ENCODE measurements at regions not wholly inside any gene's neighbourhood (a gene's known extent, or its start where the extent isn't known, plus 50 kb on each side); places are given as distances from the start of the nearest gene placed in this dataset.

DNA sequence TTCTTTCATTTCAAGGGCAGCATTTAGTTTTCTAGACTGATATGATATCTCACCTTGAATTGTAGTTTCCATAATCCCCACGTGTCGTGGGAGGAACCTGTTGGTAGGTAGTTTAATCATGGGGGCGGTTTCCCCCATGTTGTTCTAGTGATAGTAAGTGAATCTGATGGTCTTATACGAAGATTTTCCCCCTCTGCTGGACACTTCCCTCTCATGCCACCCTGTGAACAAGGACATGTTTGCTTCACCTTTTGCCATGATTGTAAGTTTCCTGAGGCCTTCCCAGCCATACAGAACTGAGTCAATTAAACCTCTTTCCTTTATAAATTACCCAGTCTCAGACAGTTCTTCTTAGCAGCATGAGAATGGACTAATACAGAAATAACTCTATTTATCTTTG, 851.1 kb upstream of the FAT3 start:
- TF ChIP-seq, protein P1, sequence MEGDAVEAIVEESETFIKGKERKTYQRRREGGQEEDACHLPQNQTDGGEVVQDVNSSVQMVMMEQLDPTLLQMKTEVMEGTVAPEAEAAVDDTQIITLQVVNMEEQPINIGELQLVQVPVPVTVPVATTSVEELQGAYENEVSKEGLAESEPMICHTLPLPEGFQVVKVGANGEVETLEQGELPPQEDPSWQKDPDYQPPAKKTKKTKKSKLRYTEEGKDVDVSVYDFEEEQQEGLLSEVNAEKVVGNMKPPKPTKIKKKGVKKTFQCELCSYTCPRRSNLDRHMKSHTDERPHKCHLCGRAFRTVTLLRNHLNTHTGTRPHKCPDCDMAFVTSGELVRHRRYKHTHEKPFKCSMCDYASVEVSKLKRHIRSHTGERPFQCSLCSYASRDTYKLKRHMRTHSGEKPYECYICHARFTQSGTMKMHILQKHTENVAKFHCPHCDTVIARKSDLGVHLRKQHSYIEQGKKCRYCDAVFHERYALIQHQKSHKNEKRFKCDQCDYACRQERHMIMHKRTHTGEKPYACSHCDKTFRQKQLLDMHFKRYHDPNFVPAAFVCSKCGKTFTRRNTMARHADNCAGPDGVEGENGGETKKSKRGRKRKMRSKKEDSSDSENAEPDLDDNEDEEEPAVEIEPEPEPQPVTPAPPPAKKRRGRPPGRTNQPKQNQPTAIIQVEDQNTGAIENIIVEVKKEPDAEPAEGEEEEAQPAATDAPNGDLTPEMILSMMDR (IDR thresholded peaks at IDR 0.05) = no peak
- TF ChIP-seq POLR2A (IDR thresholded peaks at IDR 0.05) = no peak

Measured in body of pancreas (tissue), 4 donors.